IPS DF 4.7 (cell line): ENCODE measurements at regions not wholly inside any gene's neighbourhood (a gene's known extent, or its start where the extent isn't known, plus 50 kb on each side); places are given as distances from the start of the nearest gene placed in this dataset.
"Not testable (repeated sequence)": the region's sequence is repeated elsewhere in the genome, so short reads cannot be mapped to it uniquely, and the experiment has no call there.

ENCODE experiments used
- DNase-seq: peaks from one replicate; pipeline ENCODE4 v3.0.0-alpha.2; 2013; ENCODE audit warnings: low spot score; ENCODE audit errors: extremely low read depth

- DNase-seq, result no peak
These were observed 2749.5 kb downstream of the PCDH9 start for GRCh38 chr13:64480672-64481071.

GRCh38 chr13:64480211-64480610, 2749.9 kb downstream of the PCDH9 start:
- DNase-seq, result no peak

GRCh38 chr13:64477146-64477545, 2753.0 kb downstream of the PCDH9 start:
- DNase-seq, result no peak

GRCh38 chr13:64476041-64476568, 2754.0 kb downstream of the PCDH9 start:
- not testable (repeated sequence) for DNase-seq

- DNase-seq, result no peak
These were observed 2758.2 kb downstream of the PCDH9 start for GRCh38 chr13:64471916-64472315.

GRCh38 chr13:64470751-64471150, 2759.4 kb downstream of the PCDH9 start:
- DNase-seq, result no peak

- no peak for DNase-seq
These were observed 2770.4 kb downstream of the PCDH9 start for GRCh38 chr13:64459778-64460177.

GRCh38 chr13:64457976-64458375, 2772.2 kb downstream of the PCDH9 start:
- no peak for DNase-seq

GRCh38 chr13:64455124-64455523, 2775.0 kb downstream of the PCDH9 start:
- DNase-seq, result no peak

GRCh38 chr13:64453831-64454230, 2776.3 kb downstream of the PCDH9 start:
- no peak for DNase-seq

GRCh38 chr13:64446372-64446771, 2783.8 kb downstream of the PCDH9 start:
- DNase-seq, result no peak

- no peak for DNase-seq
These were observed 2788.4 kb downstream of the PCDH9 start for GRCh38 chr13:64441740-64442139.

GRCh38 chr13:64438084-64438483, 2792.1 kb downstream of the PCDH9 start:
- DNase-seq, result no peak

GRCh38 chr13:64429691-64430090, 2800.4 kb downstream of the PCDH9 start:
- no peak for DNase-seq

- no peak for DNase-seq
These were observed 2801.9 kb downstream of the PCDH9 start for GRCh38 chr13:64428196-64428595.

GRCh38 chr13:64423467-64423866, 2806.7 kb downstream of the PCDH9 start:
- no peak for DNase-seq

- no peak for DNase-seq
These were observed 2810.0 kb downstream of the PCDH9 start for GRCh38 chr13:64420181-64420580.

GRCh38 chr13:64417581-64417980, 2812.6 kb downstream of the PCDH9 start:
- DNase-seq, result no peak

- DNase-seq, result no peak
These were observed 2815.8 kb downstream of the PCDH9 start for GRCh38 chr13:64414381-64414780.

- no peak for DNase-seq
These were observed 2816.6 kb downstream of the PCDH9 start for GRCh38 chr13:64413529-64413928.

- no peak for DNase-seq
These were observed 2819.7 kb downstream of the PCDH9 start for GRCh38 chr13:64410276-64411053.

GRCh38 chr13:64397701-64398100, 2832.4 kb downstream of the PCDH9 start:
- no peak for DNase-seq

- DNase-seq, result no peak
These were observed 2852.5 kb downstream of the PCDH9 start for GRCh38 chr13:64377606-64378005.
